A549 (cell line): ENCODE measurements at regions not wholly inside any gene's neighbourhood (a gene's known extent, or its start where the extent isn't known, plus 50 kb on each side); places are given as distances from the start of the nearest gene placed in this dataset.

Source experiments
- ATAC-seq, 2 experiments: fragments of 200-7000 bp in 1 of 2; fragments of >200 bp in 1 of 2; cut with Nextera tagmentation in 1 of 2; cut with Tn5 transposase in 1 of 2; 3 replicates each; pipeline versions ENCODE4 v1.8.0 to v1.9.1; 2018 to 2020; ENCODE audit warnings: mild to moderate bottlenecking in 1 of 2, moderate library complexity in 1 of 2
- CTCF ChIA-PET: fragments of 300-600 bp; sonication (Branson Sonifier 250); formaldehyde crosslinking; extraction: SDS; loops from one replicate; lab custom pipeline; 2021; ENCODE audit warnings: antibody characterized with exemption, inconsistent platforms; lab: Yijun Ruan, JAX
- POLR2A ChIA-PET: fragments of 350-600 bp; formaldehyde crosslinking; extraction: SDS; loops from one replicate; lab custom pipeline; 2021; ENCODE audit warnings: antibody characterized with exemption, inconsistent platforms; lab: Yijun Ruan, JAX
- DNase-seq, 2 experiments: peaks; one replicate each; pipeline versions ENCODE4 v3.0.0 to v3.0.0-alpha.2; 2011 to 2016; ENCODE audit warnings: low read depth in 1 of 2, low spot score in 1 of 2
- FAIRE-seq: peaks from 2 replicates; lab custom pipeline; 2011; peaks lifted over from hg19 to GRCh38; lab: Jason Lieb, UNC
- H3K27ac ChIP-seq, 2 experiments: fragments of >200 bp; sonication (Bioruptor Twin); formaldehyde crosslinking; 3 replicates each; pipeline ENCODE4 v1.5.1; 2016 to 2017
- H3K4me1 ChIP-seq: fragments of >200 bp; sonication (Bioruptor Twin); formaldehyde crosslinking; 3 replicates; pipeline ENCODE4 v1.6.1; 2016
- H3K4me2 ChIP-seq: fragments of >200 bp; sonication (Bioruptor Twin); formaldehyde crosslinking; 3 replicates; pipeline ENCODE4 v1.6.1; 2016
- H3K4me3 ChIP-seq: fragments of >200 bp; sonication (Bioruptor Twin); formaldehyde crosslinking; 3 replicates; pipeline ENCODE4 v1.5.1; 2016
- H3K9me3 ChIP-seq: fragments of >200 bp; sonication (Bioruptor Twin); formaldehyde crosslinking; 3 replicates; pipeline ENCODE4 v1.6.1; 2016
- BCL3 ChIP-seq: fragments of >200 bp; sonication (Bioruptor Twin); formaldehyde crosslinking; IDR thresholded peaks from 3 replicates; pipeline ENCODE4 v1.6.1; 2016
- CBX8 ChIP-seq: fragments of 200-600 bp; sonication (generic); IDR thresholded peaks from 2 replicates; pipeline ENCODE4 v1.6.1; 2016
- CEBPB ChIP-seq, 2 experiments: fragments of >200 bp in 1 of 2; sonication (Bioruptor Twin) in 1 of 2; formaldehyde crosslinking in 1 of 2; IDR thresholded peaks; 2 replicates each; pipeline ENCODE4 v1.6.1; 2012 to 2016
- E2F6 ChIP-seq: IDR thresholded peaks from 2 replicates; pipeline ENCODE4 v1.6.1; 2012; ENCODE audit warnings: low read depth, borderline replicate concordance
- EP300 ChIP-seq, 2 experiments: fragments of >200 bp; sonication (Bioruptor Twin); formaldehyde crosslinking; IDR thresholded peaks; 2 replicates in 1 of 2; 3 replicates in 1 of 2; pipeline ENCODE4 v1.6.1; 2016 to 2017
- HDAC2 ChIP-seq: fragments of 200-600 bp; sonication (generic); IDR thresholded peaks from 2 replicates; pipeline ENCODE4 v1.6.1; 2016
- HES2 ChIP-seq: fragments of >200 bp; sonication (Bioruptor Twin); formaldehyde crosslinking; IDR thresholded peaks from 2 replicates; pipeline ENCODE4 v1.6.1; 2016
- HEYL ChIP-seq: fragments of 250-450 bp; sonication (Bioruptor Pico); IDR thresholded peaks from 2 replicates; pipeline ENCODE4 v1.8.0; 2021; ENCODE audit warnings: mild to moderate bottlenecking, moderate library complexity
- HOXB5 ChIP-seq: fragments of 250-450 bp; sonication (Bioruptor Pico); IDR thresholded peaks from 2 replicates; pipeline ENCODE4 v1.5.0; 2020; ENCODE audit warnings: mild to moderate bottlenecking, moderate library complexity
- KDM1A ChIP-seq: fragments of 200-600 bp; sonication (generic); IDR thresholded peaks from 2 replicates; pipeline ENCODE4 v1.6.1; 2016; ENCODE audit warnings: low read depth, mild to moderate bottlenecking
- MAFK ChIP-seq: fragments of 450-650 bp; IDR thresholded peaks from 2 replicates; pipeline ENCODE4 v1.6.1; 2014; ENCODE audit not compliant: partially characterized antibody
- MYC ChIP-seq: IDR thresholded peaks from 2 replicates; pipeline ENCODE4 v1.6.1; 2012; ENCODE audit warnings: mild to moderate bottlenecking, inconsistent platforms, low read length, improper control_type of control experiment, borderline replicate concordance
- NFE2L2 ChIP-seq: fragments of 150-350 bp; conservative IDR thresholded peaks from 2 replicates; pipeline ENCODE4 v1.6.1; 2014; ENCODE audit warnings: low read length
- NPAS2 ChIP-seq: fragments of 250-450 bp; sonication (Bioruptor Pico); IDR thresholded peaks from 2 replicates; pipeline ENCODE4 v1.8.0; 2022; ENCODE audit warnings: mild to moderate bottlenecking, moderate library complexity, borderline replicate concordance
- POLR2A ChIP-seq: IDR thresholded peaks from 2 replicates; pipeline ENCODE4 v1.6.1; 2012; ENCODE audit warnings: mild to moderate bottlenecking, low read length
- POLR2AphosphoS2 ChIP-seq: conservative IDR thresholded peaks from 2 replicates; pipeline ENCODE4 v1.6.1; 2012; ENCODE audit warnings: low read length, improper control_type of control experiment, inconsistent platforms
- RARB ChIP-seq: fragments of 250-450 bp; sonication (Bioruptor Pico); IDR thresholded peaks from 2 replicates; pipeline ENCODE4 v1.8.0; 2021; ENCODE audit warnings: mild to moderate bottlenecking, moderate library complexity
- RCOR1 ChIP-seq: fragments of 150-350 bp; IDR thresholded peaks from 2 replicates; pipeline ENCODE4 v1.6.1; 2014; ENCODE audit warnings: antibody characterized with exemption, low read length, low read depth
- REST ChIP-seq: fragments of 200-600 bp; sonication (generic); IDR thresholded peaks from 2 replicates; pipeline ENCODE4 v1.6.1; 2016; ENCODE audit warnings: antibody characterized with exemption, mild to moderate bottlenecking, moderate library complexity
- RFX5 ChIP-seq: fragments of 450-650 bp; IDR thresholded peaks from 2 replicates; pipeline ENCODE4 v1.7.1; 2014; ENCODE audit warnings: antibody characterized with exemption, mild to moderate bottlenecking, moderate library complexity
- RNF2 ChIP-seq: fragments of 200-600 bp; sonication (generic); IDR thresholded peaks from 2 replicates; pipeline ENCODE4 v1.6.1; 2016; ENCODE audit warnings: low read depth, mild to moderate bottlenecking, antibody characterized with exemption, moderate library complexity, borderline replicate concordance
- SREBF2 ChIP-seq: fragments of 450-650 bp; IDR thresholded peaks from 2 replicates; pipeline ENCODE4 v1.6.1; 2014; ENCODE audit warnings: mild to moderate bottlenecking, moderate library complexity
- ZC3H11A ChIP-seq: fragments of 450-650 bp; IDR thresholded peaks from 2 replicates; pipeline ENCODE4 v1.6.1; 2014; ENCODE audit warnings: antibody characterized with exemption, mild to moderate bottlenecking
- ZSCAN20 ChIP-seq: fragments of 250-450 bp; sonication (Bioruptor Pico); IDR thresholded peaks from 2 replicates; pipeline ENCODE4 v1.8.0; 2022; ENCODE audit warnings: mild to moderate bottlenecking, moderate library complexity
- TF ChIP-seq, protein P1 (sequence below): fragments of 250-450 bp; sonication (Bioruptor Pico); IDR thresholded peaks from 2 replicates; pipeline ENCODE4 v1.5.0; 2021; ENCODE audit warnings: mild to moderate bottlenecking, moderate library complexity, borderline replicate concordance
- TF ChIP-seq, protein P2 (sequence below): fragments of 450-650 bp; IDR thresholded peaks from 2 replicates; pipeline ENCODE4 v1.6.1; 2014; ENCODE audit warnings: antibody characterized with exemption

DNA sequence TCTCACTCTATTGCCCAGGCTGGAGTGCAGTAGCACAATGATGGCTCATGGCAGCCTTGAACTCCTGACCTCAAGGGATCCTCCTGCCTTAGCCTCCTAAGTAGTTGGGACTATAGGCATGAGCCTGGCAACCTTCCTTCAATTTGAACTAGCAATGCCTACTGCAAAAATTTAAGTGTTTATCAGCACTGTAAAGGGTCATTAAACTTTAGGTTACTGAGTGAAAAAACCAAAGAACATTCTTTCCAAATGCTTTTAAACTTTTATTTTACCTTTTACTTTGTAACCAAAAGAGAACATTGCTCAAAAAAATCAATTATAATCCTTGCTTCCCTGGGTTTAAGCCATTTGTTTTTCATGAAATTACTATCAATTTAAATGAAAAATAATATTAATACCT lies 101.0 kb upstream of the NHSL1 start:
- CTCF ChIA-PET = interaction anchor here (2.9 kb wide), 1 partner anchor 11 kb away, joined by 11 read pairs; no protein-coding TSS in a partner anchor
- Histone ChIP-seq H3K4me3 (no peak overlapping the region), H3K4me1 (no peaks in the 10 kb centered on the region), H3K27ac (no peak overlapping the region), H3K9me3 (no peaks in the 10 kb centered on the region), H3K4me2 (no peak overlapping the region)
- POLR2A ChIA-PET = no interaction called here
- ATAC-seq (no peak), DNase-seq (no peak), FAIRE-seq (no peak)
- TF ChIP-seq CEBPB (IDR thresholded peaks at IDR 0.05) = no peak
- TF ChIP-seq POLR2A = no peak
- no peak for TF ChIP-seq RNF2
- TF ChIP-seq RFX5 = no peak
- TF ChIP-seq, protein P1, sequence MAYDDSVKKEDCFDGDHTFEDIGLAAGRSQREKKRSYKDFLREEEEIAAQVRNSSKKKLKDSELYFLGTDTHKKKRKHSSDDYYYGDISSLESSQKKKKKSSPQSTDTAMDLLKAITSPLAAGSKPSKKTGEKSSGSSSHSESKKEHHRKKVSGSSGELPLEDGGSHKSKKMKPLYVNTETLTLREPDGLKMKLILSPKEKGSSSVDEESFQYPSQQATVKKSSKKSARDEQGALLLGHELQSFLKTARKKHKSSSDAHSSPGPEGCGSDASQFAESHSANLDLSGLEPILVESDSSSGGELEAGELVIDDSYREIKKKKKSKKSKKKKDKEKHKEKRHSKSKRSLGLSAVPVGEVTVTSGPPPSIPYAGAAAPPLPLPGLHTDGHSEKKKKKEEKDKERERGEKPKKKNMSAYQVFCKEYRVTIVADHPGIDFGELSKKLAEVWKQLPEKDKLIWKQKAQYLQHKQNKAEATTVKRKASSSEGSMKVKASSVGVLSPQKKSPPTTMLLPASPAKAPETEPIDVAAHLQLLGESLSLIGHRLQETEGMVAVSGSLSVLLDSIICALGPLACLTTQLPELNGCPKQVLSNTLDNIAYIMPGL (CRISPR knock-in tag) = no peak
- no peak for TF ChIP-seq SREBF2
- TF ChIP-seq HES2 = no peak
- TF ChIP-seq RARB = no peak
- TF ChIP-seq, protein P2, sequence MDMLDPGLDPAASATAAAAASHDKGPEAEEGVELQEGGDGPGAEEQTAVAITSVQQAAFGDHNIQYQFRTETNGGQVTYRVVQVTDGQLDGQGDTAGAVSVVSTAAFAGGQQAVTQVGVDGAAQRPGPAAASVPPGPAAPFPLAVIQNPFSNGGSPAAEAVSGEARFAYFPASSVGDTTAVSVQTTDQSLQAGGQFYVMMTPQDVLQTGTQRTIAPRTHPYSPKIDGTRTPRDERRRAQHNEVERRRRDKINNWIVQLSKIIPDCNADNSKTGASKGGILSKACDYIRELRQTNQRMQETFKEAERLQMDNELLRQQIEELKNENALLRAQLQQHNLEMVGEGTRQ = no peak
- TF ChIP-seq POLR2AphosphoS2 = no peak
- no peak for TF ChIP-seq CBX8
- TF ChIP-seq KDM1A = no peak
- no peak for TF ChIP-seq EP300 (IDR thresholded peaks at IDR 0.05)
- TF ChIP-seq NPAS2 (CRISPR knock-in tag) = no peak
- TF ChIP-seq E2F6 = no peak
- TF ChIP-seq HOXB5 = no peak
- no peak for TF ChIP-seq HDAC2

GRCh38 chr6:138600726-138601125 lies 101.4 kb upstream of the NHSL1 start:
- no peak for FAIRE-seq
- Histone ChIP-seq H3K4me3 (no peak overlapping the region), H3K9me3 (no peaks in the 10 kb centered on the region), H3K27ac (no peak overlapping the region)
- TF ChIP-seq ZC3H11A (no peak), NFE2L2 (no peak), HEYL (no peak), ZSCAN20 (CRISPR knock-in tag) (no peak)
- TF ChIP-seq, protein P1 (CRISPR knock-in tag) = no peak
- TF ChIP-seq, all 56 proteins: peak for 0
- ChIA-PET POLR2A (no interaction called here), CTCF (interaction anchor here (2.9 kb wide), 1 partner anchor 11 kb away, joined by 11 read pairs; no protein-coding TSS in a partner anchor)
- ATAC-seq (no peak), DNase-seq (no peak)
- Histone ChIP-seq H3K4me1 (no peaks in the 10 kb centered on the region), H3K4me2 (no peak overlapping the region)

DNA sequence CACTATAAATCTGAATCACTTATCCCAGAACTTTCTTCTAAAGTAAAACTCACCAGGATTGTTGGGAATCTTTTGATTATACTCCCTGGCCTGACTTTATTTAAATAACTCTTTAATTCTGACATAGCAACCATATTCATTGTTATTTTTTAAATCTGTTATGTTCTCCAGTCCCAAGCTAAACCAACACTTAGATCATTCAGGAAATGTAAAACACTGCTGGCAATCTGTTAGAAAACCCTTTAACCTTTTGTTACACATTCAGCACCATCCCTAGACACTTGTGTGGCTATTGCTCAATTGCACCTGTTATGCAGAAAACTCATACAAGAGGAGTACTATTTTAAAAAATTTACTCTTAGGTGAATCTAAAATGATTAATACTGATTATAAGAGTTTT lies 101.8 kb upstream of the NHSL1 start:
- no peak overlapping the region for H3K4me2 ChIP-seq
- no peak for FAIRE-seq
- ChIA-PET POLR2A (no interaction called here), CTCF (no interaction called here)
- no peak overlapping the region for H3K27ac ChIP-seq
- no peaks in the 10 kb centered on the region for H3K4me1 ChIP-seq
- no peak overlapping the region for H3K4me3 ChIP-seq
- H3K9me3 ChIP-seq = no peaks in the 10 kb centered on the region
- no peak for DNase-seq
- no peak for ATAC-seq
- TF ChIP-seq CBX8 (no peak), RFX5 (no peak), MAFK (no peak), MYC (no peak), NPAS2 (CRISPR knock-in tag) (no peak), RCOR1 (no peak), ZSCAN20 (CRISPR knock-in tag) (no peak), REST (no peak), BCL3 (no peak)
